ENCODE measurements at regions not wholly inside any gene's neighbourhood (a gene's known extent, or its start where the extent isn't known, plus 50 kb on each side); places are given as distances from the start of the nearest gene placed in this dataset.

GRCh38 chr9:86577420-86578333, 223.5 kb upstream of the TUT7 start:
- no peak overlapping the region for H3K27ac ChIP-seq (ENCODE audit: low read length)
- H2AFZ ChIP-seq (ENCODE audit: low read depth, low read length): no peak overlapping the region
- no peak overlapping the region for H3K4me2 ChIP-seq (ENCODE audit: low read length)
- H3K9ac ChIP-seq (ENCODE audit: low read length): no peak overlapping the region
- TF ChIP-seq EZH2phosphoT487 (IDR thresholded peaks at IDR 0.05; ENCODE audit: low read depth): no peak
- TF ChIP-seq CTCF (IDR thresholded peaks at IDR 0.05; ENCODE audit: low read depth, low read length): no peak
- no peaks in the 10 kb centered on the region for H4K20me1 ChIP-seq (ENCODE audit: insufficient read depth, low read length)
- no peaks in the 10 kb centered on the region for H3K4me1 ChIP-seq (ENCODE audit: low read length)
- H3K79me2 ChIP-seq (ENCODE audit: low read length): no peaks in the 10 kb centered on the region
- no peaks in the 10 kb centered on the region for H3K9me3 ChIP-seq (ENCODE audit: insufficient read depth, low read length)
- H3K36me3 ChIP-seq (replicated peaks; ENCODE audit: low read depth, low read length): no peaks in the 10 kb centered on the region
- H3K4me3 ChIP-seq (ENCODE audit: low read length): no peak overlapping the region
- no peaks in the 10 kb centered on the region for H3K27me3 ChIP-seq (ENCODE audit: low read depth, low read length)

GRCh38 chr9:86575825-86576525, 221.8 kb upstream of the TUT7 start:
- Histone ChIP-seq H3K9me3 (ENCODE audit: insufficient read depth, low read length) (no peaks in the 10 kb centered on the region), H3K27me3 (ENCODE audit: low read depth, low read length) (no peaks in the 10 kb centered on the region), H3K9ac (ENCODE audit: low read length) (no peak overlapping the region), H3K4me2 (ENCODE audit: low read length) (no peak overlapping the region), H4K20me1 (ENCODE audit: insufficient read depth, low read length) (no peaks in the 10 kb centered on the region), H3K27ac (ENCODE audit: low read length) (no peak overlapping the region), H3K36me3 (replicated peaks; ENCODE audit: low read depth, low read length) (no peaks in the 10 kb centered on the region), H3K79me2 (ENCODE audit: low read length) (no peaks in the 10 kb centered on the region), H2AFZ (ENCODE audit: low read depth, low read length) (no peak overlapping the region), H3K4me3 (ENCODE audit: low read length) (no peak overlapping the region), H3K4me1 (ENCODE audit: low read length) (no peaks in the 10 kb centered on the region)
- no peak for TF ChIP-seq CTCF (IDR thresholded peaks at IDR 0.05; ENCODE audit: low read depth, low read length)
- TF ChIP-seq EZH2phosphoT487 (IDR thresholded peaks at IDR 0.05; ENCODE audit: low read depth): no peak

GRCh38 chr9:86575137-86575536, 220.9 kb upstream of the TUT7 start:
- H3K27me3 ChIP-seq (ENCODE audit: low read depth, low read length): no peaks in the 10 kb centered on the region
- no peaks in the 10 kb centered on the region for H3K9me3 ChIP-seq (ENCODE audit: insufficient read depth, low read length)
- H3K27ac ChIP-seq (ENCODE audit: low read length): no peak overlapping the region
- H3K79me2 ChIP-seq (ENCODE audit: low read length): no peaks in the 10 kb centered on the region
- no peak overlapping the region for H3K4me2 ChIP-seq (ENCODE audit: low read length)
- no peaks in the 10 kb centered on the region for H3K36me3 ChIP-seq (replicated peaks; ENCODE audit: low read depth, low read length)
- no peak overlapping the region for H3K4me3 ChIP-seq (ENCODE audit: low read length)
- no peaks in the 10 kb centered on the region for H4K20me1 ChIP-seq (ENCODE audit: insufficient read depth, low read length)
- H2AFZ ChIP-seq (ENCODE audit: low read depth, low read length): no peak overlapping the region
- H3K4me1 ChIP-seq (ENCODE audit: low read length): no peaks in the 10 kb centered on the region
- TF ChIP-seq EZH2phosphoT487 (IDR thresholded peaks at IDR 0.05; ENCODE audit: low read depth) (no peak), CTCF (IDR thresholded peaks at IDR 0.05; ENCODE audit: low read depth, low read length) (no peak)
- no peak overlapping the region for H3K9ac ChIP-seq (ENCODE audit: low read length)

- Histone ChIP-seq H3K4me3 (ENCODE audit: low read length) (no peak overlapping the region), H3K4me2 (ENCODE audit: low read length) (no peak overlapping the region), H2AFZ (ENCODE audit: low read depth, low read length) (no peak overlapping the region), H3K79me2 (ENCODE audit: low read length) (no peaks in the 10 kb centered on the region), H3K9me3 (ENCODE audit: insufficient read depth, low read length) (no peaks in the 10 kb centered on the region), H3K27ac (ENCODE audit: low read length) (no peak overlapping the region), H3K36me3 (replicated peaks; ENCODE audit: low read depth, low read length) (no peaks in the 10 kb centered on the region), H3K27me3 (ENCODE audit: low read depth, low read length) (no peaks in the 10 kb centered on the region), H4K20me1 (ENCODE audit: insufficient read depth, low read length) (no peaks in the 10 kb centered on the region), H3K4me1 (ENCODE audit: low read length) (no peaks in the 10 kb centered on the region), H3K9ac (ENCODE audit: low read length) (no peak overlapping the region)
- TF ChIP-seq CTCF (IDR thresholded peaks at IDR 0.05; ENCODE audit: low read depth, low read length) (no peak), EZH2phosphoT487 (IDR thresholded peaks at IDR 0.05; ENCODE audit: low read depth) (no peak)
These were observed 219.7 kb upstream of the TUT7 start for GRCh38 chr9:86573886-86574285.
